ENCODE measurements at regions not wholly inside any gene's neighbourhood (a gene's known extent, or its start where the extent isn't known, plus 50 kb on each side); places are given as distances from the start of the nearest gene placed in this dataset.

- Histone ChIP-seq H3K27me3 (ENCODE audit: control insufficient read depth, insufficient read depth, low read length, poor library complexity, severe bottlenecking) (no peaks in the 10 kb centered on the region), H3K9ac (ENCODE audit: extremely low read depth, low read length, poor library complexity, severe bottlenecking) (no peak overlapping the region), H3K27ac (ENCODE audit: low read depth, low read length) (no peak overlapping the region), H3K4me3 (ENCODE audit: low read length) (no peak overlapping the region), H3K9me3 (ENCODE audit: control insufficient read depth, low read length) (no peaks in the 10 kb centered on the region), H3K36me3 (ENCODE audit: control insufficient read depth, insufficient read depth, low read length) (no peaks in the 10 kb centered on the region), H3K4me1 (ENCODE audit: control insufficient read depth, insufficient read depth, low read length) (peaks cover 7% of the 10 kb centered on the region)
- H3K27ac Mint-ChIP-seq = no peak overlapping the region
- peaks cover 21% of the 10 kb centered on the region for H3K4me1 Mint-ChIP-seq
- DNase-seq = peak; percentile 14
- no peak overlapping the region for H3K4me3 Mint-ChIP-seq
- no peak for TF ChIP-seq CTCF (conservative IDR thresholded peaks at IDR 0.05)
- peaks cover 5% of the 10 kb centered on the region for H3K27me3 Mint-ChIP-seq (ENCODE audit: insufficient read depth)
- no peaks in the 10 kb centered on the region for H3K9me3 Mint-ChIP-seq
- H3K36me3 Mint-ChIP-seq (ENCODE audit: low read depth) = no peaks in the 10 kb centered on the region
- 92 to 93% methylated on average over 2 to 6 of the region's 6 CpGs for WGBS, 2 experiments (ENCODE audit: insufficient coverage in 1 of 2, insufficient read length in 1 of 2)
These were observed 246.2 kb downstream of the LRFN2 start for GRCh38 chr6:40340957-40341356.

- Histone ChIP-seq H3K4me1 (ENCODE audit: control insufficient read depth, insufficient read depth, low read length) (peaks cover 7% of the 10 kb centered on the region), H3K9ac (ENCODE audit: extremely low read depth, low read length, poor library complexity, severe bottlenecking) (no peak overlapping the region), H3K4me3 (ENCODE audit: low read length) (no peak overlapping the region), H3K36me3 (ENCODE audit: control insufficient read depth, insufficient read depth, low read length) (no peaks in the 10 kb centered on the region), H3K27me3 (ENCODE audit: control insufficient read depth, insufficient read depth, low read length, poor library complexity, severe bottlenecking) (no peaks in the 10 kb centered on the region), H3K9me3 (ENCODE audit: control insufficient read depth, low read length) (no peaks in the 10 kb centered on the region), H3K27ac (ENCODE audit: low read depth, low read length) (no peak overlapping the region)
- Mint-ChIP-seq H3K4me3 (no peak overlapping the region), H3K9me3 (no peaks in the 10 kb centered on the region), H3K4me1 (peaks cover 21% of the 10 kb centered on the region), H3K27ac (no peak overlapping the region), H3K27me3 (ENCODE audit: insufficient read depth) (peaks cover 5% of the 10 kb centered on the region), H3K36me3 (ENCODE audit: low read depth) (no peaks in the 10 kb centered on the region)
- TF ChIP-seq CTCF (conservative IDR thresholded peaks at IDR 0.05) = no peak
- DNase-seq = no peak
- WGBS, 2 experiments (ENCODE audit: insufficient coverage in 1 of 2, insufficient read length in 1 of 2) = 91 to 93% methylated on average over 8 of the region's 8 CpGs
These were observed 247.0 kb downstream of the LRFN2 start for GRCh38 chr6:40340196-40340595.

- Mint-ChIP-seq H3K9me3 (no peaks in the 10 kb centered on the region), H3K36me3 (ENCODE audit: low read depth) (no peaks in the 10 kb centered on the region), H3K27ac (no peak overlapping the region), H3K4me1 (peaks cover 12% of the 10 kb centered on the region), H3K27me3 (ENCODE audit: insufficient read depth) (peaks cover 5% of the 10 kb centered on the region), H3K4me3 (no peak overlapping the region)
- no peak for DNase-seq
- H3K27me3 ChIP-seq (ENCODE audit: control insufficient read depth, insufficient read depth, low read length, poor library complexity, severe bottlenecking) = no peaks in the 10 kb centered on the region
- H3K4me1 ChIP-seq (ENCODE audit: control insufficient read depth, insufficient read depth, low read length) = peaks cover 7% of the 10 kb centered on the region
- no peaks in the 10 kb centered on the region for H3K9me3 ChIP-seq (ENCODE audit: control insufficient read depth, low read length)
- H3K9ac ChIP-seq (ENCODE audit: extremely low read depth, low read length, poor library complexity, severe bottlenecking) = no peak overlapping the region
- H3K36me3 ChIP-seq (ENCODE audit: control insufficient read depth, insufficient read depth, low read length) = no peaks in the 10 kb centered on the region
- no peak overlapping the region for H3K27ac ChIP-seq (ENCODE audit: low read depth, low read length)
- no peak for TF ChIP-seq CTCF (conservative IDR thresholded peaks at IDR 0.05)
- 93 to 100% methylated on average over 5 to 7 of the region's 7 CpGs for WGBS, 2 experiments (ENCODE audit: insufficient coverage in 1 of 2, insufficient read length in 1 of 2)
- no peak overlapping the region for H3K4me3 ChIP-seq (ENCODE audit: low read length)
These were observed 248.9 kb downstream of the LRFN2 start for GRCh38 chr6:40338306-40338705.

All from endodermal cell (in vitro differentiated cells).